LNCAP (cell line): ENCODE measurements at regions not wholly inside any gene's neighbourhood (a gene's known extent, or its start where the extent isn't known, plus 50 kb on each side); places are given as distances from the start of the nearest gene placed in this dataset.

Source experiments
- TF ChIP-seq, protein P1 (sequence below): fragments of 450-650 bp; IDR thresholded peaks from 2 replicates; pipeline ENCODE4 v1.5.1; 2017; ENCODE audit warnings: mild to moderate bottlenecking

DNA sequence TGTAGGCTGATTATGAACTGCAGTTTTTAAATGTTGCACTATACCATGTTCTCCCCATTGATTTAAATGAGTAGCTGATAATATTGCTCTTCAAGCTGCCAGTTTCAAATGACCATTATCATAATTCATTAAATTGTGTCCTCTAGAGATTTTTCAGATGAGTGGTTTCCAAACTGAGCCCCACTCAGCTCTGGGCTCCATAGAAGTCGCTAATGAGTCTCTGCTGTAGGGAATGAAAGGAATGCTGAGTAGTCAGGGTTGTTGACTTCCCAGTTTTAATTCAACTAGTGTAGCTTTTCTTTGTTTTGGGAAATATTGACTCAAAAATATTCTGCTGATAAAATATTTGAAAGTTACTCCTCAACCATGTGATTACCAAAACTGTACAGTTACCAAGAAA is 1081.1 kb downstream of the ARAP2 start:
- TF ChIP-seq, protein P1, sequence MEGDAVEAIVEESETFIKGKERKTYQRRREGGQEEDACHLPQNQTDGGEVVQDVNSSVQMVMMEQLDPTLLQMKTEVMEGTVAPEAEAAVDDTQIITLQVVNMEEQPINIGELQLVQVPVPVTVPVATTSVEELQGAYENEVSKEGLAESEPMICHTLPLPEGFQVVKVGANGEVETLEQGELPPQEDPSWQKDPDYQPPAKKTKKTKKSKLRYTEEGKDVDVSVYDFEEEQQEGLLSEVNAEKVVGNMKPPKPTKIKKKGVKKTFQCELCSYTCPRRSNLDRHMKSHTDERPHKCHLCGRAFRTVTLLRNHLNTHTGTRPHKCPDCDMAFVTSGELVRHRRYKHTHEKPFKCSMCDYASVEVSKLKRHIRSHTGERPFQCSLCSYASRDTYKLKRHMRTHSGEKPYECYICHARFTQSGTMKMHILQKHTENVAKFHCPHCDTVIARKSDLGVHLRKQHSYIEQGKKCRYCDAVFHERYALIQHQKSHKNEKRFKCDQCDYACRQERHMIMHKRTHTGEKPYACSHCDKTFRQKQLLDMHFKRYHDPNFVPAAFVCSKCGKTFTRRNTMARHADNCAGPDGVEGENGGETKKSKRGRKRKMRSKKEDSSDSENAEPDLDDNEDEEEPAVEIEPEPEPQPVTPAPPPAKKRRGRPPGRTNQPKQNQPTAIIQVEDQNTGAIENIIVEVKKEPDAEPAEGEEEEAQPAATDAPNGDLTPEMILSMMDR = no peak

DNA sequence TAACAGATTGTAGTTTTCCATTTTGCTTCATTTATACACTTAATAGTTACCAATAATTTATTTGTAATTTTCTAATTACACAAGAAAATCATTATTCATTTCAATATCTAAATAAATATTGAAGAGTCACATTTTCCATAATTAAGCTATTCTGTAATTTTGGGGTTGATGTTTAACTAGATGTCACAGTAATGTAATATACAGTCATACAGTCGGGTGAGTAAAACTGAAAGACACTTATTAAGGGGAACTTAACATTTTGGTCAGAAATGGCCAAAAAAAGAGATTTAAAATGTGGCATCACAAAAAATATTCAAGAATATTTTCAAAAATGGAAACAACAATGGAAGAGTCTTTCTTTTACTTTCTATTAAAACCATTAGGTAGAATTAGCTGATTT is 1080.3 kb downstream of the ARAP2 start:
- TF ChIP-seq, protein P1 = no peak

DNA sequence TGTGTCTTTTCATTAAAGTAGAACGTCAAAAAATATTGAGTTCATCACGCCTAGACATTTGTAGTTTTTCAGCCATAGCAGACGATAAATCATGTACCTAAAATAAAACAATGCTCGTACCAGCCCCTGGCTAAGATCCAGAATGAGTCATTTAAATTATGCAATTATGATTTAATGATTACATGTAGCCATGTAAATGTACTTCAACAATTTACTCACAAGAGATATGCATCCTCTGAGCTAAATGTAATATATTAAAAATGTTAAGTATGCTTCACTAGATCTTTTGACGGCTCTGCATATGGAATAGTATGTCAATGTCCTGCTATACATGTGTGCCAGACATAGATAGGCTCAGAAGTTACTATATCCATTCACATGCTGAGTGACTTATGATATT is 1077.8 kb downstream of the ARAP2 start:
- TF ChIP-seq, protein P1 = no peak

DNA sequence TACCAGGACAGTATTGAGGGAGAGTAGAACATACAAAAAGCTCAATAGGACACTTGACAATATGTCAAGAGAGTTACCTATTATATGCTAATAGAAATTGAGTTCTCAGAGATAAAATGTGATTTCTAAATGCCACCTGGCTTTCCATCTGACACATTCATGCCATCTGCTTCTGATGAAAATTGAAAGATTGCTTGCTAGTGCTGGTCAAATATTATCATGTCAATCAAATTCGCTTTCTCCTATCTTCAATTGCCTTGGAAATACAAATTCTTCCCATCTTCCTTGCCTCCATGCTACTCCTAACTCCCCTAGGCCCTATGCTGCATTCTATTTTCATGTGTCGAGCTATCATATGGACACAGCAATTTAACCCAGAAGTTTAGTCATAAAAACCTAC is 1076.9 kb downstream of the ARAP2 start:
- TF ChIP-seq, protein P1 = no peak

DNA sequence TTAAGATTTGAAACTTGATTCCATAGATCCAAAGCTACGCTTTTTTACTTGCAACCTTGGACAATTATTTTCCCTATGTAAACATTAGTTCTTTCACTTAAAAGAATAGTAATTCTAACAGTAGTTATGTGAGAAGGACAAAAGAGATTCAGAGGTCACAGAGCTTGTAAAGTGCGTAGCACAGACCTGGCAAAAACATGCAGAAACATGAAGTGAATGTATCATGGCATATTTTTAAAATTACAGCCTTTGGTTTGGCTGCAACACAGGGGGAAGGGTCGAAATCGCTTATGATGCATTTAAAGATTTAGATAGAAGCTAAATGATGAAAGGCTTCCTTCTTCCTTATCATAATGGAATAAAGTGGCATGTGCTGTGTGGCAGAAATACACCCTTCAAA is 1068.8 kb downstream of the ARAP2 start:
- TF ChIP-seq, protein P1 = no peak

DNA sequence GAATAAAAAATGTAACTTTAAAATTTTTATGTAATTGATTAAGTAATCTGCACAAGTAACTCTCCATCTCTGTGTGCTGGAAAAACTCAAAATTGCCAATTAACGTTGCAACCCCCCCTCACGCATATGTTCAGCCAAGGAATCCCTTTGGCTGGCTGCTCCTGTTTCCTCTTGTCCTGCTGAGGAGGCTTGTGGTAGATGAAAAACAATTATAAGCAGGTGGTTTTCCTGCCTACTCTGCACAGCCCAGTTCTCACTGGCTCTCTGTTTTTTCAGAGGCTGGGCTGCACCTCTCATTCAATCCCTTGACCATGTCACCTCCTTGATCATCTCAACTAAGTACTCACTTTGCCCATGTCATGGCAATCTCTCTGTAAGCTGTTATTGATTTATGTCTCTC is 1068.4 kb downstream of the ARAP2 start:
- TF ChIP-seq, protein P1 = no peak

DNA sequence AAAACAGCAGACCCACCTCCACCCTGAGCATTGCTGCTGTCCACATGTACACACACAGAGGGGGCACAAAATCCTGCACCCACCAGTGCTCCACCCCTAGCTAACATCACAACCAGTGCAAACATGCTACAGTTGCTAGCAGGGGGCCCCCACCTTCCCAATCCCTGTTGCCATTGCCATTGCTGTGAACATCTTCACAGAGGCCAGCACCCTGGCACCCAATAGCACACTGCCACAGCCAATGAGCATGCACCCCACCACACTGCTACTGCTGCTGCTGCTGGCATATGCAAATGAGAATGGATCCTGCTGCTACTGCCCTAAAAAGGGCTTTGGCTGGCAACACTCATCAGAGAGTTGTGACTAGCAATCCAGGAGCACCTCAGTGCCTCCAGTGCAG is 1061.9 kb downstream of the ARAP2 start:
- TF ChIP-seq, protein P1 = no peak

DNA sequence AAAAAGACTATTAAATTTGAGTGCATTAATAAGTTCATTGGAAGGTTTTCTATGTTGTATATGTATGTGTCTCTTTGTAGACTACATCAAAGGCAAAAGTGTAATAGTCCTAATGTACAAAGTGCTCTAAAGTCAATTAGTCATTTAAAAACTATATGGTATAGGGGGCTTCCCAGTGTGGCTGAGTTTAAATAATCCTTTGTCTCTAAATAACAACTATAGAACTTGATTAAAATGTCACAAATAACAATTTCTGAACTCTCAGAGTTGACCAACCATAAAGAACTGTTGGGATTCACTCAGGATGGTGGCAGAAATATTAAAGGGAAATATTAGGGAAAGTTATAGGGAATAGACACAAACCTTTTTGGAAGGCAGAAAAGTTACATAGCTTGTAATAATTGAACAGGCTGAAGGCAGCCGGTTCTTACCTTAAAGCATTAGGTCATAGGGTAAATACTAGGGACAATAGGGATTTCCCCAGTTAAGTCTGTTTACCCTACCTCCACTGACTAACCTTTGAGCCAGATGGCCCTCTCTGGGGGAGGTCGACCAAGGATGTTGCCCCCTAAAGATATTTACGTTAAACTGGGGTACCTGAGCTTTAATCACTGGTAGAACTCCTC is 1054.2 kb downstream of the ARAP2 start:
- TF ChIP-seq, protein P1 = no peak
